UCSD-AML1 (cell line): ENCODE measurements at regions not wholly inside any gene's neighbourhood (a gene's known extent, or its start where the extent isn't known, plus 50 kb on each side); places are given as distances from the start of the nearest gene placed in this dataset.

Experiments
- DNase-seq: peaks from one replicate; lab custom pipeline; 2025; ENCODE audit not compliant: unreplicated experiment; lab: John Stamatoyannopoulos, UW

- no peak for DNase-seq
Observed at GRCh38 chr3:30945291-30945690, 50.8 kb upstream of the GADL1 start.

GRCh38 chr3:30948426-30948825, 54.0 kb upstream of the GADL1 start:
- DNase-seq = no peak

- DNase-seq = no peak
Observed at GRCh38 chr3:30951826-30952225, 57.4 kb upstream of the GADL1 start.

GRCh38 chr3:30952786-30953185, 58.3 kb upstream of the GADL1 start:
- DNase-seq = no peak

- DNase-seq = no peak
Observed at GRCh38 chr3:30954426-30954825, 60.0 kb upstream of the GADL1 start.

GRCh38 chr3:30962084-30962483, 67.6 kb upstream of the GADL1 start:
- no peak for DNase-seq

- DNase-seq = no peak
Observed at GRCh38 chr3:30962493-30962892, 68.0 kb upstream of the GADL1 start.

GRCh38 chr3:30963223-30963722, 68.8 kb upstream of the GADL1 start:
- no peak for DNase-seq

- DNase-seq = no peak
Observed at GRCh38 chr3:30964612-30965011, 70.2 kb upstream of the GADL1 start.

GRCh38 chr3:30966896-30967295, 72.4 kb upstream of the GADL1 start:
- no peak for DNase-seq

GRCh38 chr3:30970183-30970582, 75.7 kb upstream of the GADL1 start:
- DNase-seq = no peak

- no peak for DNase-seq
Observed at GRCh38 chr3:30972449-30972848, 78.0 kb upstream of the GADL1 start.

- DNase-seq = no peak
Observed at GRCh38 chr3:30974071-30974470, 79.6 kb upstream of the GADL1 start.

GRCh38 chr3:30977592-30977991, 83.1 kb upstream of the GADL1 start:
- DNase-seq = no peak

GRCh38 chr3:30980993-30981392, 86.5 kb upstream of the GADL1 start:
- DNase-seq = no peak

GRCh38 chr3:30982416-30983075, 88.1 kb upstream of the GADL1 start:
- no peak for DNase-seq

GRCh38 chr3:30984855-30985749, 90.6 kb upstream of the GADL1 start:
- no peak for DNase-seq

- DNase-seq = no peak
Observed at GRCh38 chr3:30986551-30986950, 92.1 kb upstream of the GADL1 start.

- no peak for DNase-seq
Observed at GRCh38 chr3:30988769-30989168, 94.3 kb upstream of the GADL1 start.

GRCh38 chr3:30989276-30990030, 95.0 kb upstream of the GADL1 start:
- DNase-seq = no peak

- DNase-seq = no peak
Observed at GRCh38 chr3:30996467-30996866, 102.0 kb upstream of the GADL1 start.

- no peak for DNase-seq
Observed at GRCh38 chr3:31002730-31003129, 108.3 kb upstream of the GADL1 start.
